SIG-M5 treated with dmso at 0.1 percent for 504 hours (cell line): ENCODE measurements at regions not wholly inside any gene's neighbourhood (a gene's known extent, or its start where the extent isn't known, plus 50 kb on each side); places are given as distances from the start of the nearest gene placed in this dataset.
A peak's percentile ranks its signal among the peaks of the same experiment; 100 is the strongest.

Experiments
- DNase-seq: peaks from one replicate; lab custom pipeline; 2025; ENCODE audit not compliant: unreplicated experiment; lab: John Stamatoyannopoulos, UW

GRCh38 chr12:93078577-93078976 is 149.5 kb upstream of the EEA1 start:
- DNase-seq, result no peak

- DNase-seq, result no peak
Observed at GRCh38 chr12:93079271-93079670, 150.2 kb upstream of the EEA1 start.

- no peak for DNase-seq
Observed at GRCh38 chr12:93079976-93080375, 150.9 kb upstream of the EEA1 start.

GRCh38 chr12:93080452-93080851 is 151.4 kb upstream of the EEA1 start:
- DNase-seq, result no peak

GRCh38 chr12:93080994-93081809 is 152.1 kb upstream of the EEA1 start:
- no peak for DNase-seq

GRCh38 chr12:93081810-93082165 is 152.7 kb upstream of the EEA1 start:
- DNase-seq, result no peak

- DNase-seq, result peak; percentile 30
Observed at GRCh38 chr12:93085383-93086287, 156.5 kb upstream of the EEA1 start.

GRCh38 chr12:93086288-93086727 is 157.2 kb upstream of the EEA1 start:
- DNase-seq, result no peak

- DNase-seq, result no peak
Observed at GRCh38 chr12:93087840-93088610, 158.9 kb upstream of the EEA1 start.

- DNase-seq, result peak; percentile 96
Observed at GRCh38 chr12:93089805-93090569, 160.9 kb upstream of the EEA1 start.

GRCh38 chr12:93090731-93091172 is 161.7 kb upstream of the EEA1 start:
- DNase-seq, result no peak

GRCh38 chr12:93091886-93092648 is 163.0 kb upstream of the EEA1 start:
- no peak for DNase-seq

- no peak for DNase-seq
Observed at GRCh38 chr12:93092649-93092945, 163.5 kb upstream of the EEA1 start.

GRCh38 chr12:93093243-93093642 is 164.1 kb upstream of the EEA1 start:
- no peak for DNase-seq

GRCh38 chr12:93094222-93094621 is 165.1 kb upstream of the EEA1 start:
- DNase-seq, result peak; percentile 51

- DNase-seq, result peak; percentile 56
Observed at GRCh38 chr12:93094988-93095737, 166.1 kb upstream of the EEA1 start.

GRCh38 chr12:93097417-93097816 is 168.3 kb upstream of the EEA1 start:
- DNase-seq, result no peak

- peak; percentile 91 for DNase-seq
Observed at GRCh38 chr12:93098077-93098476, 169.0 kb upstream of the EEA1 start.

GRCh38 chr12:93099792-93100191 is 170.7 kb upstream of the EEA1 start:
- no peak for DNase-seq
